ENCODE measurements at regions not wholly inside any gene's neighbourhood (a gene's known extent, or its start where the extent isn't known, plus 50 kb on each side); places are given as distances from the start of the nearest gene placed in this dataset.

DNA sequence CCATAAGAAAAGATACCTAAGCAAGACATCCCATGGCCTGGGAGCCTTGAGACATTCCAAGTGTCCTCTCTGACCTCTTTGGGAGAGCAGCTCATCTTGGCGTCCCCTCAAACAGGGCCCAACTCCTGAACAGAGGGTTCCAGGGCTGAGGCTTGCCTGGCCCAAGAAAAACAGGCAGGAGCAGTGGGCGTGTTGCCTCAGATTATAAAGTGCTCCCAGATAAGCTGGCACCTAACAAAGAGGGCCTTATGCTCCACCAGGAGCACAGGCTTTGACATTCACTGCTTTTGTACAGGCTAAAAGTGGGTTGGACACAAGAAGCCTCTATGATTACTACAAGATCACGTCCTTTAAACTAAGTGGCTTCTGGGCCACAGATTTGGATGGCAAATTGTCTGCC, 193.1 kb downstream of the FGFR2 start:
- TF ChIP-seq, protein P1, sequence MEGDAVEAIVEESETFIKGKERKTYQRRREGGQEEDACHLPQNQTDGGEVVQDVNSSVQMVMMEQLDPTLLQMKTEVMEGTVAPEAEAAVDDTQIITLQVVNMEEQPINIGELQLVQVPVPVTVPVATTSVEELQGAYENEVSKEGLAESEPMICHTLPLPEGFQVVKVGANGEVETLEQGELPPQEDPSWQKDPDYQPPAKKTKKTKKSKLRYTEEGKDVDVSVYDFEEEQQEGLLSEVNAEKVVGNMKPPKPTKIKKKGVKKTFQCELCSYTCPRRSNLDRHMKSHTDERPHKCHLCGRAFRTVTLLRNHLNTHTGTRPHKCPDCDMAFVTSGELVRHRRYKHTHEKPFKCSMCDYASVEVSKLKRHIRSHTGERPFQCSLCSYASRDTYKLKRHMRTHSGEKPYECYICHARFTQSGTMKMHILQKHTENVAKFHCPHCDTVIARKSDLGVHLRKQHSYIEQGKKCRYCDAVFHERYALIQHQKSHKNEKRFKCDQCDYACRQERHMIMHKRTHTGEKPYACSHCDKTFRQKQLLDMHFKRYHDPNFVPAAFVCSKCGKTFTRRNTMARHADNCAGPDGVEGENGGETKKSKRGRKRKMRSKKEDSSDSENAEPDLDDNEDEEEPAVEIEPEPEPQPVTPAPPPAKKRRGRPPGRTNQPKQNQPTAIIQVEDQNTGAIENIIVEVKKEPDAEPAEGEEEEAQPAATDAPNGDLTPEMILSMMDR (IDR thresholded peaks at IDR 0.05): no peak
- TF ChIP-seq POLR2A (IDR thresholded peaks at IDR 0.05): no peak
